ENCODE measurements at regions not wholly inside any gene's neighbourhood (a gene's known extent, or its start where the extent isn't known, plus 50 kb on each side); places are given as distances from the start of the nearest gene placed in this dataset.
"Not testable (repeated sequence)": the region's sequence is repeated elsewhere in the genome, so short reads cannot be mapped to it uniquely, and the experiment has no call there.

GRCh38 chr11:109480251-109480650 lies 58.3 kb downstream of the C11orf87 start:
- DNase-seq (ENCODE audit: low read depth in 3 of 3, low spot score in 1 of 3): no peak

- no peak for DNase-seq (ENCODE audit: low read depth in 3 of 3, low spot score in 1 of 3)
Measured at GRCh38 chr11:109486129-109486528, 64.1 kb downstream of the C11orf87 start.

- DNase-seq (ENCODE audit: low read depth in 3 of 3, low spot score in 1 of 3): no peak
Measured at GRCh38 chr11:109490953-109491635, 69.1 kb downstream of the C11orf87 start.

GRCh38 chr11:109506115-109506514 lies 84.1 kb downstream of the C11orf87 start:
- no peak for DNase-seq (ENCODE audit: low read depth in 3 of 3, low spot score in 1 of 3)

- no peak for DNase-seq (ENCODE audit: low read depth in 3 of 3, low spot score in 1 of 3)
Measured at GRCh38 chr11:109507331-109507730, 85.3 kb downstream of the C11orf87 start.

- DNase-seq (ENCODE audit: low read depth in 3 of 3, low spot score in 1 of 3): no peak
Measured at GRCh38 chr11:109507836-109508561, 86.0 kb downstream of the C11orf87 start.

GRCh38 chr11:109508943-109509342 lies 87.0 kb downstream of the C11orf87 start:
- DNase-seq (ENCODE audit: low read depth in 3 of 3, low spot score in 1 of 3): no peak

- no peak for DNase-seq (ENCODE audit: low read depth in 3 of 3, low spot score in 1 of 3)
Measured at GRCh38 chr11:109510316-109510715, 88.3 kb downstream of the C11orf87 start.

GRCh38 chr11:109511598-109511997 lies 89.6 kb downstream of the C11orf87 start:
- DNase-seq (ENCODE audit: low read depth in 3 of 3, low spot score in 1 of 3): no peak

GRCh38 chr11:109512249-109512648 lies 90.3 kb downstream of the C11orf87 start:
- no peak for DNase-seq (ENCODE audit: low read depth in 3 of 3, low spot score in 1 of 3)

- DNase-seq (ENCODE audit: low read depth in 3 of 3, low spot score in 1 of 3): no peak
Measured at GRCh38 chr11:109512680-109513079, 90.7 kb downstream of the C11orf87 start.

GRCh38 chr11:109514313-109515018 lies 92.5 kb downstream of the C11orf87 start:
- DNase-seq (ENCODE audit: low read depth in 3 of 3, low spot score in 1 of 3): no peak

- DNase-seq (ENCODE audit: low read depth in 3 of 3, low spot score in 1 of 3): no peak
Measured at GRCh38 chr11:109519253-109519652, 97.3 kb downstream of the C11orf87 start.

- DNase-seq (ENCODE audit: low read depth in 3 of 3, low spot score in 1 of 3): no peak
Measured at GRCh38 chr11:109521571-109522086, 99.6 kb downstream of the C11orf87 start.

- DNase-seq (ENCODE audit: low read depth in 3 of 3, low spot score in 1 of 3): no peak
Measured at GRCh38 chr11:109522116-109522755, 100.2 kb downstream of the C11orf87 start.

GRCh38 chr11:109525636-109526035 lies 103.6 kb downstream of the C11orf87 start:
- DNase-seq (ENCODE audit: low read depth in 3 of 3, low spot score in 1 of 3): not testable (repeated sequence)

GRCh38 chr11:109526061-109526460 lies 104.1 kb downstream of the C11orf87 start:
- DNase-seq (ENCODE audit: low read depth in 3 of 3, low spot score in 1 of 3): no peak

- DNase-seq (ENCODE audit: low read depth in 3 of 3, low spot score in 1 of 3): no peak
Measured at GRCh38 chr11:109526931-109527330, 104.9 kb downstream of the C11orf87 start.

- DNase-seq (ENCODE audit: low read depth in 3 of 3, low spot score in 1 of 3): no peak
Measured at GRCh38 chr11:109527496-109527895, 105.5 kb downstream of the C11orf87 start.

- no peak for DNase-seq (ENCODE audit: low read depth in 3 of 3, low spot score in 1 of 3)
Measured at GRCh38 chr11:109547356-109548027, 125.5 kb downstream of the C11orf87 start.

- no peak for DNase-seq (ENCODE audit: low read depth in 3 of 3, low spot score in 1 of 3)
Measured at GRCh38 chr11:109552376-109552775, 130.4 kb downstream of the C11orf87 start.

Measured in stimulated activated CD4-positive, alpha-beta T cell treated with anti-CD3 and anti-CD28 coated beads, TNF-alpha, amount 100 ng/mL, for 1 hour (primary cell).